ENCODE measurements at regions not wholly inside any gene's neighbourhood (a gene's known extent, or its start where the extent isn't known, plus 50 kb on each side); places are given as distances from the start of the nearest gene placed in this dataset.

DNA sequence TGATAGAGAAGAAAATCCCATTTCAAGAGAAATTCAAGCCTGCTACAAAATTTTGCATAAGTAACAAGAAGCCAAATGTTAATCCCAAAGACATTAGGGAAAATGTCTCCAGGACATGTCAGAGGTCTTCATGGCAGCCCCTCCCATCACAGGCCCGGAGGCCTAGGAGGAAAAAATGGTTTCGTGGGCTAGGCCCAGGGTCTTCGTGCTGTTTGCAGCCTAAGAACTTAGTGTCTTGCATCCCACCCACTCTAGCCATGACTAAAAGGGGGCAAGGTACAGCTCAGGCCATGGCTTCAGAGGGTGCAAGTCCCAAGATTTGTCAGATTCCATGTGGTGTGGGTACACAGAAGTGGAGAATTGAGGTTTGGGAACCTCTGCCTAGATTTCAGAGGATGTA lies 57.8 kb upstream of the TAPT1 start:
- H3K79me2 ChIP-seq (ENCODE audit: low read length) = no peaks in the 10 kb centered on the region
- H3K36me3 ChIP-seq (replicated peaks; ENCODE audit: insufficient read depth, low read length) = no peaks in the 10 kb centered on the region
- TF ChIP-seq CTCF (IDR thresholded peaks at IDR 0.05; ENCODE audit: low read length) (no peak), EZH2 (optimal IDR thresholded peaks at IDR 0.05; ENCODE audit: low read depth, low read length) (no peak), EZH2phosphoT487 (IDR thresholded peaks at IDR 0.05; ENCODE audit: low read length) (no peak)

GRCh38 chr4:16278178-16278577 lies 51.9 kb upstream of the TAPT1 start:
- no peak overlapping the region for H3K27ac ChIP-seq (ENCODE audit: low read length)
- H3K36me3 ChIP-seq (replicated peaks; ENCODE audit: insufficient read depth, low read length) = no peaks in the 10 kb centered on the region
- H2AFZ ChIP-seq (ENCODE audit: low read length) = no peak overlapping the region
- DNase-seq = no peak
- H3K9me3 ChIP-seq (replicated peaks; ENCODE audit: insufficient read depth, low read length) = no peaks in the 10 kb centered on the region
- H3K4me2 ChIP-seq (ENCODE audit: low read depth, low read length) = no peak overlapping the region
- no peak overlapping the region for H3K4me3 ChIP-seq (ENCODE audit: low read length)
- peak; percentile 23 for TF ChIP-seq CTCF (IDR thresholded peaks at IDR 0.05; ENCODE audit: low read length)
- no peak for TF ChIP-seq EZH2phosphoT487 (IDR thresholded peaks at IDR 0.05; ENCODE audit: low read length)
- no peaks in the 10 kb centered on the region for H4K20me1 ChIP-seq (ENCODE audit: insufficient read depth, low read length)
- H3K4me1 ChIP-seq (ENCODE audit: low read length) = no peaks in the 10 kb centered on the region
- no peaks in the 10 kb centered on the region for H3K79me2 ChIP-seq (ENCODE audit: low read length)
- H3F3A ChIP-seq (ENCODE audit: insufficient read depth, low read length) = no peaks in the 10 kb centered on the region
- H3K27me3 ChIP-seq (replicated peaks; ENCODE audit: insufficient read depth, low read length) = no peaks in the 10 kb centered on the region
- H3K9me2 ChIP-seq (replicated peaks; ENCODE audit: insufficient read depth, low read length) = no peaks in the 10 kb centered on the region
- H3K9ac ChIP-seq (ENCODE audit: low read length) = no peak overlapping the region

More for the DNA sequence above, 57.8 kb upstream of the TAPT1 start:
- Histone ChIP-seq H3K4me3 (ENCODE audit: low read length) (no peak overlapping the region), H3K9ac (ENCODE audit: low read length) (no peak overlapping the region), H3K4me1 (ENCODE audit: low read length) (no peaks in the 10 kb centered on the region), H3K27ac (ENCODE audit: low read length) (no peak overlapping the region), H3F3A (ENCODE audit: insufficient read depth, low read length) (no peaks in the 10 kb centered on the region), H3K4me2 (ENCODE audit: low read depth, low read length) (no peak overlapping the region), H2AFZ (ENCODE audit: low read length) (no peak overlapping the region), H3K27me3 (replicated peaks; ENCODE audit: insufficient read depth, low read length) (no peaks in the 10 kb centered on the region), H3K9me2 (replicated peaks; ENCODE audit: insufficient read depth, low read length) (no peaks in the 10 kb centered on the region), H4K20me1 (ENCODE audit: insufficient read depth, low read length) (no peaks in the 10 kb centered on the region), H3K9me3 (replicated peaks; ENCODE audit: insufficient read depth, low read length) (no peaks in the 10 kb centered on the region)
- no peak for DNase-seq

Measured in MM.1S (cell line).